ENCODE measurements at regions not wholly inside any gene's neighbourhood (a gene's known extent, or its start where the extent isn't known, plus 50 kb on each side); places are given as distances from the start of the nearest gene placed in this dataset.

DNA sequence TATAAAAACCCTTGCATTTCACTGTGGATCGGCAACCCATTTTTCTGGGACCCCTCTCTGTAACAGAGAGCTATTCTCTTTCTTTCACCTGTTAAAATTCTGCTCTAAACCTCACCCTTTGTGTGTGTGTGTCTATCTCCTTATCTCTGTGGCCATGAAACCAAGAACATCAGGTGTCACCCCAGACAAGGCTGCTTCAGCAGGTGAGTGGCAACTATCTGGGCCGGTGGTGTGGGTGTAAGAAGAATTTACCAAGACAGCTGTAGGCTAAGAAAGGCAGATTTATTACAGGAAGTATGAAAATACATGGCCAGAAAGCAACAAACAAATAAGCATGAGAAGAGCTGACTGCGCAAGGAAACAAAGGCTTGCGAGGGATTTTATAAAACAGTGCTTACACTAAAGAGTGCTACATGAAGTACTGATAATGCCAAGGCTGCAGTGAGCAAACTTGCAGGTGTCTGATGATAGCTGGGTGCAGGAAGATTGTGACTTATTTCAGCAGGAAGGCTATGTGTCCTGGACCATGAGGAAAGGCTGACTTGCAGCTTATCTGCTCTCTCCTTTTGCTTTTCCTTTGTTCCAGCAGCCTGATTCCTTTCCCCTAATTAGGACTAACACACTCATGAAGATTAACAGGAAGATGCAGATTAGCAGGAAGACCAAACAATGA, 421.1 kb downstream of the PTH2R start:
- Histone ChIP-seq H3K9me3 (ENCODE audit: control insufficient read depth, low read length) (no peaks in the 10 kb centered on the region), H3K9ac (ENCODE audit: low read length) (no peak overlapping the region), H3K36me3 (ENCODE audit: control insufficient read depth, insufficient read depth, low read length) (no peaks in the 10 kb centered on the region), H3K27me3 (ENCODE audit: control insufficient read depth, insufficient read depth, low read length) (no peaks in the 10 kb centered on the region), H3K4me3 (ENCODE audit: low read length) (no peak overlapping the region), H3K4me1 (ENCODE audit: control insufficient read depth, insufficient read depth, low read length) (no peaks in the 10 kb centered on the region)

DNA sequence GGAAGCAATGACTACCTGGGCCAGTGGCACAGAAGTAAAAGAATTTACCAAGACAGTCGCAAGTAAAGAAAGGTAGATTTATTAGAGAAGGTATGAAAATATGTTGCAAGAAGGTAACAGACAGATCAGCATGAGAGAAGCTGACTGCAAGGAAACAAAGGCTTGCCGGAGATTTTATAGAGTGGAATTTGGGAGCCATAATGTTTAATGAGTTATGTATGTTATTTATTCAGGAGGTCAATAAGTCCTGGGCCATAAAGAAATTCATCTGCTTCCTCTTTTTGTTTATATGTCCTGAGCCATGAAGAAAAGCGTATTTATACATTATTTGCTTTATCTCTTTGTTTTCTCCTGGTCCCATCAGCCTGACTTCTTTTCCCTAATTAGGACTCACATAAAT, 423.6 kb downstream of the PTH2R start:
- H3K4me3 ChIP-seq (ENCODE audit: low read length), result no peak overlapping the region
- H3K27me3 ChIP-seq (ENCODE audit: control insufficient read depth, insufficient read depth, low read length), result no peaks in the 10 kb centered on the region
- no peaks in the 10 kb centered on the region for H3K9me3 ChIP-seq (ENCODE audit: control insufficient read depth, low read length)
- no peaks in the 10 kb centered on the region for H3K36me3 ChIP-seq (ENCODE audit: control insufficient read depth, insufficient read depth, low read length)
- no peak overlapping the region for H3K9ac ChIP-seq (ENCODE audit: low read length)
- H3K4me1 ChIP-seq (ENCODE audit: control insufficient read depth, insufficient read depth, low read length), result no peaks in the 10 kb centered on the region

DNA sequence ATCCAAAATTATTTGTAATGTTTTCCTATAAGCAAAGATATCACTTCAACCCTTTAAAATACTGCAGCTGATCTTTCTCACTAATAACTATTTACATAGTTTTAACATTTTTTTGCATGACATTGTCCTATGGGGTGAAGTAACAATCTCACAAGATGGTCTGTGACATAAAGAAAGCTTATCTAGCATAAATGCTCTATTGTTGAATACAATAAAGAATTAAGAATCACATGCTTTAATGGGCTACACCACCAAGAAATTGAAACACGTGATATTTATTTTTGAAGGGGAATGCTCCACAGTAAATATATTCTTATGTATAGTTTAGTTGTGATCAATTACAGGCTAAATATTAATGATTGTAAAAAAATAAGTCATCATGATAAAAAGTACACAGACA, 441.1 kb downstream of the PTH2R start:
- Histone ChIP-seq H3K9ac (ENCODE audit: low read length) (no peak overlapping the region), H3K27me3 (ENCODE audit: control insufficient read depth, insufficient read depth, low read length) (no peaks in the 10 kb centered on the region)

GRCh38 chr2:208854717-208855116, 448.1 kb downstream of the PTH2R start:
- H3K9me3 ChIP-seq (ENCODE audit: control insufficient read depth, low read length), result no peaks in the 10 kb centered on the region

More for the DNA sequence above, 441.1 kb downstream of the PTH2R start:
- Histone ChIP-seq H3K9me3 (ENCODE audit: control insufficient read depth, low read length) (no peaks in the 10 kb centered on the region), H3K4me3 (ENCODE audit: low read length) (no peak overlapping the region), H3K36me3 (ENCODE audit: control insufficient read depth, insufficient read depth, low read length) (no peaks in the 10 kb centered on the region), H3K4me1 (ENCODE audit: control insufficient read depth, insufficient read depth, low read length) (no peaks in the 10 kb centered on the region)

GRCh38 chr2:208867374-208867773, 460.8 kb downstream of the PTH2R start:
- H3K4me1 ChIP-seq (ENCODE audit: control insufficient read depth, insufficient read depth, low read length), result no peaks in the 10 kb centered on the region
- no peaks in the 10 kb centered on the region for H3K9me3 ChIP-seq (ENCODE audit: control insufficient read depth, low read length)
- H3K4me3 ChIP-seq (ENCODE audit: low read length), result no peak overlapping the region
- H3K27me3 ChIP-seq (ENCODE audit: control insufficient read depth, insufficient read depth, low read length), result no peaks in the 10 kb centered on the region
- no peak overlapping the region for H3K9ac ChIP-seq (ENCODE audit: low read length)
- H3K36me3 ChIP-seq (ENCODE audit: control insufficient read depth, insufficient read depth, low read length), result no peaks in the 10 kb centered on the region

More at GRCh38 chr2:208854717-208855116, 448.1 kb downstream of the PTH2R start:
- no peaks in the 10 kb centered on the region for H3K4me1 ChIP-seq (ENCODE audit: control insufficient read depth, insufficient read depth, low read length)
- no peaks in the 10 kb centered on the region for H3K27me3 ChIP-seq (ENCODE audit: control insufficient read depth, insufficient read depth, low read length)
- no peak overlapping the region for H3K9ac ChIP-seq (ENCODE audit: low read length)
- no peak overlapping the region for H3K4me3 ChIP-seq (ENCODE audit: low read length)
- no peaks in the 10 kb centered on the region for H3K36me3 ChIP-seq (ENCODE audit: control insufficient read depth, insufficient read depth, low read length)

- Histone ChIP-seq H3K36me3 (ENCODE audit: control insufficient read depth, insufficient read depth, low read length) (no peaks in the 10 kb centered on the region), H3K4me1 (ENCODE audit: control insufficient read depth, insufficient read depth, low read length) (no peaks in the 10 kb centered on the region), H3K9ac (ENCODE audit: low read length) (no peak overlapping the region), H3K27me3 (ENCODE audit: control insufficient read depth, insufficient read depth, low read length) (no peaks in the 10 kb centered on the region), H3K9me3 (ENCODE audit: control insufficient read depth, low read length) (no peaks in the 10 kb centered on the region), H3K4me3 (ENCODE audit: low read length) (no peak overlapping the region)
These were observed 466.0 kb downstream of the PTH2R start for GRCh38 chr2:208872591-208872990.

- Histone ChIP-seq H3K9ac (ENCODE audit: low read length) (no peak overlapping the region), H3K4me3 (ENCODE audit: low read length) (no peak overlapping the region), H3K4me1 (ENCODE audit: control insufficient read depth, insufficient read depth, low read length) (no peaks in the 10 kb centered on the region), H3K27me3 (ENCODE audit: control insufficient read depth, insufficient read depth, low read length) (no peaks in the 10 kb centered on the region), H3K36me3 (ENCODE audit: control insufficient read depth, insufficient read depth, low read length) (no peaks in the 10 kb centered on the region), H3K9me3 (ENCODE audit: control insufficient read depth, low read length) (no peaks in the 10 kb centered on the region)
These were observed 473.1 kb downstream of the PTH2R start for GRCh38 chr2:208879666-208880065.

- Histone ChIP-seq H3K9ac (ENCODE audit: low read length) (no peak overlapping the region), H3K4me1 (ENCODE audit: control insufficient read depth, insufficient read depth, low read length) (no peaks in the 10 kb centered on the region), H3K36me3 (ENCODE audit: control insufficient read depth, insufficient read depth, low read length) (no peaks in the 10 kb centered on the region), H3K4me3 (ENCODE audit: low read length) (no peak overlapping the region), H3K27me3 (ENCODE audit: control insufficient read depth, insufficient read depth, low read length) (no peaks in the 10 kb centered on the region), H3K9me3 (ENCODE audit: control insufficient read depth, low read length) (no peaks in the 10 kb centered on the region)
These were observed 473.6 kb downstream of the PTH2R start for GRCh38 chr2:208880171-208880570.

DNA sequence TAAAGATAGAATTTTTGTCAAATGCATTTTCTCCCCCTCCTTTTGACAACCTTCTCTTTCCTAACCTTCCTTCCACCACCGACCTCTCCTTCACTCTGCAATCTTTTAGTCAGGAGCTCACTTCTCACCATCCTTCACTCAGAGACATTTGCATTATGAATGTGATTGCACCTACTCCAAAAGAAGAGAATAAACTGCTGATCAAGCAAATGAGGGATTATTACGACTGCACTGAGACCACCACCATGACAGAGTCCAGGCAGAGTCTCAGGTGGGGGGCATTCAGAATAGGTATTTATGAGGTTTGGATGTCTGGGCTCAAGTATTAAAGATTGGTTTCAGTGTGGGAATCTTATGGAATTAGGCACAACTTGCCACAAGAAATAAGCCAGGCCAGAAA, 483.9 kb downstream of the PTH2R start:
- Histone ChIP-seq H3K4me3 (ENCODE audit: low read length) (no peak overlapping the region), H3K4me1 (ENCODE audit: control insufficient read depth, insufficient read depth, low read length) (no peaks in the 10 kb centered on the region), H3K36me3 (ENCODE audit: control insufficient read depth, insufficient read depth, low read length) (no peaks in the 10 kb centered on the region), H3K27me3 (ENCODE audit: control insufficient read depth, insufficient read depth, low read length) (no peaks in the 10 kb centered on the region), H3K9ac (ENCODE audit: low read length) (no peak overlapping the region), H3K9me3 (ENCODE audit: control insufficient read depth, low read length) (no peaks in the 10 kb centered on the region)

GRCh38 chr2:208892203-208892602, 485.6 kb downstream of the PTH2R start:
- no peaks in the 10 kb centered on the region for H3K27me3 ChIP-seq (ENCODE audit: control insufficient read depth, insufficient read depth, low read length)
- no peak overlapping the region for H3K4me3 ChIP-seq (ENCODE audit: low read length)
- H3K4me1 ChIP-seq (ENCODE audit: control insufficient read depth, insufficient read depth, low read length), result no peaks in the 10 kb centered on the region
- no peaks in the 10 kb centered on the region for H3K36me3 ChIP-seq (ENCODE audit: control insufficient read depth, insufficient read depth, low read length)
- H3K9me3 ChIP-seq (ENCODE audit: control insufficient read depth, low read length), result no peaks in the 10 kb centered on the region
- H3K9ac ChIP-seq (ENCODE audit: low read length), result no peak overlapping the region

- H3K9ac ChIP-seq (ENCODE audit: low read length), result no peak overlapping the region
- H3K27me3 ChIP-seq (ENCODE audit: control insufficient read depth, insufficient read depth, low read length), result no peaks in the 10 kb centered on the region
- no peak overlapping the region for H3K4me3 ChIP-seq (ENCODE audit: low read length)
- no peaks in the 10 kb centered on the region for H3K36me3 ChIP-seq (ENCODE audit: control insufficient read depth, insufficient read depth, low read length)
- H3K4me1 ChIP-seq (ENCODE audit: control insufficient read depth, insufficient read depth, low read length), result no peaks in the 10 kb centered on the region
- H3K9me3 ChIP-seq (ENCODE audit: control insufficient read depth, low read length), result no peaks in the 10 kb centered on the region
These were observed 499.7 kb downstream of the PTH2R start for GRCh38 chr2:208906330-208906729.

- Histone ChIP-seq H3K36me3 (ENCODE audit: control insufficient read depth, insufficient read depth, low read length) (no peaks in the 10 kb centered on the region), H3K4me3 (ENCODE audit: low read length) (no peak overlapping the region), H3K27me3 (ENCODE audit: control insufficient read depth, insufficient read depth, low read length) (no peaks in the 10 kb centered on the region), H3K9ac (ENCODE audit: low read length) (no peak overlapping the region), H3K4me1 (ENCODE audit: control insufficient read depth, insufficient read depth, low read length) (no peaks in the 10 kb centered on the region), H3K9me3 (ENCODE audit: control insufficient read depth, low read length) (no peaks in the 10 kb centered on the region)
These were observed 508.4 kb upstream of the MAP2 start for GRCh38 chr2:208915401-208915800.

GRCh38 chr2:208916881-208917280, 507.0 kb upstream of the MAP2 start:
- no peaks in the 10 kb centered on the region for H3K4me1 ChIP-seq (ENCODE audit: control insufficient read depth, insufficient read depth, low read length)
- no peaks in the 10 kb centered on the region for H3K27me3 ChIP-seq (ENCODE audit: control insufficient read depth, insufficient read depth, low read length)
- no peaks in the 10 kb centered on the region for H3K36me3 ChIP-seq (ENCODE audit: control insufficient read depth, insufficient read depth, low read length)
- H3K4me3 ChIP-seq (ENCODE audit: low read length), result no peak overlapping the region
- no peaks in the 10 kb centered on the region for H3K9me3 ChIP-seq (ENCODE audit: control insufficient read depth, low read length)
- no peak overlapping the region for H3K9ac ChIP-seq (ENCODE audit: low read length)
